NT2/D1 (cell line): ENCODE measurements at regions not wholly inside any gene's neighbourhood (a gene's known extent, or its start where the extent isn't known, plus 50 kb on each side); places are given as distances from the start of the nearest gene placed in this dataset.

Experiments used
- SUZ12 ChIP-seq: IDR thresholded peaks from 2 replicates; pipeline ENCODE4 v1.6.1; 2011; ENCODE audit not compliant: insufficient read length, insufficient read depth; ENCODE audit errors: extremely low read depth
- YY1 ChIP-seq: IDR thresholded peaks from 2 replicates; pipeline ENCODE4 v1.6.1; 2011; ENCODE audit not compliant: insufficient read length, insufficient read depth

DNA sequence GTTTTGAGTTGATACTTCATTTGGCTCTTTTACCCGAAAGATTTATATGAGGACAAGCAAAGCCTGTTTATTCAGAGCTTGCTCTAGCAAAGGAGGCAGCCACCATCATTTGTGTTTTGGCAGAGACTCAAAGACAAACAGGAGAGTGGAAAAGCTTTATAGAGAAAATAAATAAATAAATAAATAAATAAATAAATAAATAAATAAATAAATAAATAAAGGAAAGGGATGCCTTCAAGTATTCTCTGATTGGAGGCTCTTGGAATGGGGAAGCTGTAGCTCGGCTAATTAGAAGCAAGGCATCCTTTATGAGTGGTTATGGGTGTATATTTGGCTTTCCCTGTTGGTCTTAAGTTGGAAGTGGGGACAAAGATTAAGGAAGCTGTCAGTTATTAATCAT, 229.8 kb downstream of the RASSF9 start:
- TF ChIP-seq SUZ12 (no peak), YY1 (no peak)
